ENCODE measurements at regions not wholly inside any gene's neighbourhood (a gene's known extent, or its start where the extent isn't known, plus 50 kb on each side); places are given as distances from the start of the nearest gene placed in this dataset.

DNA sequence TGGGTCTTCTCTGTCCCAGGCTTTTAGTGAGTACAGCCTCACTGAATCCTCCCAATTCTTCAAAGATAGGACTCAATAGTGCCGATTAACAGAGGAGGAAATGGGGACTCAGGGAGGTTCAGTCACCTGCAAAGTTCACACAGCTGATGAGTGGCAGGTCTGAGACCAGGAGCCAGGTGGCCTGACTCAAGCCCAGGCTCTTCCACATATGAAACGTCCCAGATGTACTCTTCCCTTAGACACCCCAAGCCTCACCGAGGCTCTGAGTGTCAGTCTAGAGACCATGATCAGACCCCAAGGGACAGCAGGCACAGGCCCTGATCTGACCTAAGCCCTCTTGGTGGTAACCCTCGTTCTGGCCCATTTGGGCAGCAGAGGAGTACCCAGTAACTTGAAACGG is 115.2 kb downstream of the INHBB start:
- DNase-seq = no peak

GRCh38 chr2:120461546-120462537 is 115.9 kb downstream of the INHBB start:
- no peak for DNase-seq

GRCh38 chr2:120463527-120463926 is 117.6 kb downstream of the INHBB start:
- no peak for DNase-seq

DNA sequence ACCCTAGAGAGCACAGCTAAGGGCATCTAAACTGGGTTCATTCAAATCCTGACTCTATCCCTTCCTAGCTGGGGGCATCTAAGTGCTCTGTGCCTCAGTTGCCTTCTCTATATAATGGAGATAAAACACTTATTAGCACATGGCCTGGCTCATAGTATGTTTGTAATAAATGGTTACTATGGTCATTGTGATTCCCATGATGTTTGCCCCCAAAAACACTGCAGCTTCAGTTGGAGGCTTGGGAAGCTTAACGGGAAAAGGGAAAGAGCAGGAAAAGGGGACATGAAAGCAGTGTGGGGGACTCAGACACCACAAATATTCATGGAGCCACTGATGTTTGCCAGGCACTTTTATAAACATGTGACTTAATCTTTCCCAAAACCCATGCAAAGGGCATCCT is 118.1 kb downstream of the INHBB start:
- DNase-seq = no peak

DNA sequence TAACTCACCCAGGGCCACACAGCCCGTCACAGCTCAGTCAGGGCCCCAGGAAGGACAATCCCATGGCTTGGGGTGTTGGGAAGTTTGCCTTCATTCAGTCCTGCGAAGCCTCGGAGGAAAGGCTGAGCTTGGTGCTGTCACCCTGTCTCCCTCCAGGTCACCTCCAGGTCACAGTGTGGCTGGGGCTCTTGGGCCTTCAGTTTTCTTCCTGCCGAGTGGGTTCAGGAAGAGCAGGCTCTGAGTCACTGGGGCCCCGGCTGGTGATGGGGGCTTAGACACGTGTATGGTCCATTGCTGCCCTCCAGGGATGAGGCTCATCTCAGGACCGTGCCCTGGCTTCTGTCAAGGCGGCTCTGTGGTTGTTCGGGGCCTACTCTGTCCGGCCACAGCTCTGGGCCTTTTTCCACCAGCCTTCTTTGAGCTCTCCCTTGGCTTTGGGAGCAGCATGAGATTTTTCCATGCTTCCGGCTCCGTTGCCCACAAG is 118.6 kb downstream of the INHBB start:
- no peak for DNase-seq

DNA sequence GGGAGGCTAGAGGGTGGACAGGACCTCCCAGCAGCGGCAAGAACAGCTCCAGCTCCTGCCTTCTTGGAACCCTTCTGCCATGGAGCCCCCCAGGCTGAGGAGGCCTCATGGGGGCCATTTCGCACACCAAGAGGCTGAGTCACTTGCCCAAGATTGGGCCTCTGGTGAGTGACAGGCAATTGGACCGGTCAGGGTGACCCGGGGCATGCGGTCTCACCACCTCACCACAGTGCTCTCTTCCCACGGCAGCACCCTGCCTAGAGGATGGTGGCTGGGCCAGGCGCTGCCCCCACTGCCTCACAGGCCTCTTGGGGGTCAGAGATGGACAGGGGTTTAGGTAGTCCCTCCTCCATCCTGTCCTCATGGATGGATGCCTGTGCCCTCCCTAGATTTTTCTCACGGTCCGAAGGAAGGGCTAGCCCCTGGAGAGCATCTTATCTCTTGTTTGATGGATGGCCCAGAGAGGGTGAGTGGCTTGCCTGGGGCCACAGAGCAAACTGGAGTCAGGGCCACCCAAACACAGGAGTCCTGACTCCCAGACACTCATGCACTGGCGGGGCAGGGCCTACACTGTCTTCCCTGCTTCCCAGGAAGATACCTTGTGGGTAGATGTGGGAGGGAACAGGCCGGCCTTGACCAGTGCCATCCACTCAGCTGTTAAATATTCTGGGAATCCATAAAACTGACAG is 119.2 kb downstream of the INHBB start:
- no peak for DNase-seq

GRCh38 chr2:120465701-120465988 is 119.7 kb downstream of the INHBB start:
- DNase-seq = no peak

GRCh38 chr2:120465989-120466703 is 120.2 kb downstream of the INHBB start:
- no peak for DNase-seq

GRCh38 chr2:120466704-120467054 is 120.7 kb downstream of the INHBB start:
- DNase-seq = no peak

GRCh38 chr2:120468136-120468535 is 122.2 kb downstream of the INHBB start:
- DNase-seq = no peak

DNA sequence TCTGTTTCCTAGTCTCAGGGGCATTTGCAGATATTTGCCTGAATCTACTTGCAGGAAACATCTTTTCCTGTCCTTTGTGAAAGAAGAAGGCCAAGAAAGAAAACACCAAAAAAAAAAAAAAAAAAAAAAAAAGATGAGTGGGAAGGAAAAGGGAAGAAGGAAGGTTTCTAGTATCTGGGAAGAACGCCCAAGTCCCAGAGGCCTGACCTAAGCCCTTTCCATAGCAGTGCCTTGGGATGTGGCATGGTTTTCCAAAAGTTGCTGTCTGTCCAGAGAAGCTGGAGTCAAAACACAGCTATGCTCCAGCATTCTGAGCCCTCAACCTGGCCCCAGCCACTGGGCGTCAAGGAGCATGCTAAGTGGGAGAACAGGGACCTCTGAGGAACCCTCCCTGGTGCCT is 123.5 kb downstream of the INHBB start:
- no peak for DNase-seq

- DNase-seq = no peak
Observed at GRCh38 chr2:120470041-120470965, 124.4 kb downstream of the INHBB start.

DNA sequence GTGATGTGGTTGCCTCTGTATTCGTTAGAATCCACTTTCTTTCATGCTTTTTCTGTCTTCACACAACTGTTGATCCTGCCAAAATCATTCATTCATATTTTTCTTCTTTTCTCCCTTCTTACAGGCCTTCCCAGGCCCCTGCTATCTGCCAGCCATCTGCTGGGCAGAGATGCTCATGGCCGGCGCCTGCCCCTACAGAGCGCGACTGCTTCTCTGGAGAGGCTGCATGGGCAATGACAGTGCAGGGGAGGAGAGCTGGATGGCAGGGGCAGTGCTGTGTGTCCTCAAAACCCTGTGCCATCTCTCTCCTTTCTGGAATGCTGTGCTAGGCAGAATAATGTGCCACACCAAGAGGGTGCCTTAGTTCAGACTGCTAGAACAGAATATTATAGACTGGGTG is 125.2 kb downstream of the INHBB start:
- DNase-seq = no peak

DNA sequence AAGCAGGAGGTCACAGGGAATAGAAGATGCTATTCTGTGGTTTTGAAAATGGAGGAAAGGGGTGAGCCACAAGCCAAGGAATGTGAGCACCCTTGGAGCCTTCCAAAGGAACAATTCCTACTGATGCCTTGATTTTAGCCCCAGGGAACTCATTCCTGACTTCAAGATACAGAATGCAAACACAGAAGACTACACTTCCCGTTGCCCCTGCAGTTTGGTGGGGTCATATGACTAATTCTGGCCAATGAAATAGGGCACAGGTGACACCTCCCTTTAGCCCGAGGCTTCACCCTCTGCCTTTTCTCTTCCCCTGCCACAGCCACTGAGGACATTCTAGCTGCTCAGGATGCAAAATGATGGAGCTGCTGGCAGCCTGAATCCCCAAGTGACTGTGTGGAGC is 126.1 kb downstream of the INHBB start:
- DNase-seq = no peak

DNA sequence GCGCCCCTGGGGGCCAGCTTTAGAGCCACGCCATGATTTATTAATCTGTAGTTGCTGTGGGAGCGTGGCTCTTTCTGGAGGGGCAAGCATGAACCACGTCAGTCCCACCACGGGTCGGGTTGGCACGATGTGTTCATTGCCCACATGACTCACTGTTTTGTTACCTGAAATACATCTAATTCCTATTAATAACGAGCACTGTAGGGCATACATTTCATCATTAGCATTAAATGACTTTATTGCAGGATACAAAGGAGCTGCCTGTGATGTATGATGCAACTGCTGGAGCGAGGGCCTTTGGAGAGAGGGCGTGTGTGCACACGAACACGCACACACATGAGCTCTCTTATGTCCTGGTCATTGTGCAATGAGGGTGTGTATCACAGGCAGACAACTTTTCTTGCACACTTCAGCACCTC is 127.0 kb downstream of the INHBB start:
- DNase-seq = no peak

DNA sequence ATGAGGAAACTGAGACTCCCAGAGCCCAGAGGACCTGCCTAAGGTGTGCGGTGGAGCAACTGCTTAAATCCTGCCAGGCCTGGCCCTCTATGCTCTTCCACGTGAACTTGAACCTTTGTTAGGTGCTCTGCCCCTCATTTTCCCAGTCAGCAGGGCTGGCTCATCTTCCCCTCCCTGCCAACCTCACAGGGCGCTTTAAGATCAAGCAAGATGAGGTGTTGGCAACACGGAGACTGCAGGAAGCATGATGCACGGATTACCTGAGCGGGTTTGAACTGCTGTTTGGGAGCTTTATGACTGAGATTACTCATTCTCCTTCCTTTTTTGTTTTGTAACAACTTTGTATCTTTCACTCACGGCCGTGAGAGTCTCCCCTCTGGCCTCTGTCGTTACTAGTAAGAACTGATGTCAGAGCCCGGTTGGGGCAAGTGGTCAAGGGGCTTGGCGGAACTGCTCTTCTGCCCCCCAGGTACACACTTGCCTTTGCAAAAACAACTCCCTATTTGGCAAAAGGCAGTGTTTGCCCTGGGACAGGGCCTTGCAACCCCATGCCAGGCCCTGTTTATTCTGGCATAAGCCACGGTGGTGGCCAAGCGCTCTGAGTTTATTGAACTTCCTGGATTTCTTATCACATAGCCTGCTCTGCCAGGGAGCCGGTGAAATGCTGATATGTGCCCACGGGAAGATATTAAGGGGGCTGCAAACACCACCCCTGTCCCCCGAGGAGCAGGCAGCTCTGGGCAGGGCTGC is 127.8 kb downstream of the INHBB start:
- DNase-seq = no peak

GRCh38 chr2:120474486-120474885 is 128.6 kb downstream of the INHBB start:
- no peak for DNase-seq

DNA sequence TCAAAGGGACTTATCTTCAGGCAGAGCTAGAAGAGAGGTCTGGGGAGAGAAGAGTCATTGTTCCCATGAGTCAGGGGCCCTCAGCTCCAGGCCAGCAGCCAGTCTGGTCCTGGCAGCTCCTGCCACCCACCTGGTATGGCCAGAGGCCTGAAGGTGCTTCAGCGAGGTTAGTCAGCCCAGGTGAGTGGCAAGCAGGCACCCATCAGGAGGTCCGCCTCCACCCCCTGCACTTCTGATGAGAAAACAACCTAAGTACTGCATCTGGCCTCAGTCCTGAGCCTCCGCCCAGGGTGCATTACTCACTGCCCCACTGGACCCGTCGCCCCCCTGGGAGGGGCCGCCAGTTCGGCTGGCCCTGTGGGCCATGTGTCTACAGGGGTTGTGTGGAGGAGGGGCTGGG is 130.2 kb downstream of the INHBB start:
- DNase-seq = no peak

DNA sequence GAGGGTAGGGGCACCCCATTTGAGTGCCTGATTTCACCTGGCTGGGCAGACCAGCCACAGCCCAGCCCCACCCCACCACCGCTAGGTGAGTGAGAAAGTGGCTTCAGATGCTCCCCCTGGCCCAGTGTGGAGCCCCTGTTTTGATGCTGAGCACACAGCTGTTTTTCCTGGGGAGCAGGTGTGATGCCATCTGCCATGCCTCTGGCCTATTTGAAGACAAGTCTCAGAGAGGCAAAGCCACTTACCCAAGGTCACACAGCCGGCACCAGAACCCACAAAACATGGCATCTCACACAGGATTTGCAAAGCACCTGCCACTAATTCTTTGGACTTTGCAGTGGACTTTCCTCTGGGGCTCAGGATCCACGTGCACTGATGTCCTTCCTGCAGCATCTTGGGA is 131.3 kb downstream of the INHBB start:
- no peak for DNase-seq

- DNase-seq = no peak
Observed at GRCh38 chr2:120477831-120478481, 132.0 kb downstream of the INHBB start.

DNA sequence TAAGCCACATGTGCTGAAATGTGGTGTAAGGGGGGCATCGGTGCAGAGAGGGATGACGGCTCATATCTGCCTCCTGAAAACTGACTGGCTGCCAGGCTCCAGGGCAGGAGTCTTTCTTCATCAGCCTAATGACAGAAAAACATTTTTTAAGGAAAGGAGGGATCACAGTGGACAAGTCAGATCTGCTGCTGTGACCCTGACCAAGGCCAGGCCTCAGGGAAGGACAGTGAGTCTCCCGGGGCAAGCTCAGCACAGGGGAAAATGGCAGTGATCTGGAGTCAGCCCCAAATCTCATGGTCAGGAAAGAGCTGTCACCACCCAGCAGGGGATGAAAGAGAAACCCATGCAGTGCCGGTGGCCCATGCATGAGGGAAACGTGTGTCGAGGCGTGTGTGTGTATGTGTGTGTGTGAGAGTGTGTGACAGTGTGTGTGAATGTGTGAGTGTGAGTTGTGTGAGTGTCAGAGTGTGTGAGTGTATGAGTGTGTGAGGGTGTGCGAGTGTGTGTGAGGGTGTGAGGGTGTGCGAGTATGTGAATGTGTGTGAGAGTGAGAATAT is 134.5 kb downstream of the INHBB start:
- DNase-seq = no peak

Data from NCI-H1048 (cell line).